HCT116 (cell line): ENCODE measurements at regions not wholly inside any gene's neighbourhood (a gene's known extent, or its start where the extent isn't known, plus 50 kb on each side); places are given as distances from the start of the nearest gene placed in this dataset.

Experiments used
- ATAC-seq: fragments of 200-7000 bp; cut with Tn5 transposase; 2 replicates; pipeline ENCODE4 v1.9.1; 2020; ENCODE audit warnings: mild to moderate bottlenecking, moderate library complexity
- BruUV-seq: library from RNA; stranded (reverse); fragments of 400-500 nt; replicated peaks from 2 replicates; lab custom pipeline; 2021; lab: Mats Ljungman, UMichigan
- CTCF ChIA-PET: fragments of 300-600 bp; sonication (Branson Sonifier 250); formaldehyde crosslinking; loops from one replicate; lab custom pipeline; 2021; ENCODE audit warnings: antibody characterized with exemption; lab: Charles Lee
- POLR2A ChIA-PET: fragments of 300-600, 350-600 bp; sonication (Branson Sonifier 250); formaldehyde crosslinking; loops from one replicate; lab custom pipeline; 2021; ENCODE audit warnings: antibody characterized with exemption; lab: Charles Lee
- RAD21 ChIA-PET, 2 experiments: fragments of 300-600 bp; sonication (Branson Sonifier 250); formaldehyde crosslinking; loops; one replicate each; lab custom pipeline; 2023; ENCODE audit warnings: low total read pairs in 2 of 2; ENCODE audit not compliant: uncharacterized antibody in 2 of 2, unreplicated experiment in 2 of 2, low non-redundant PET in 1 of 2; lab: Charles Lee
- DNase-seq: peaks from one replicate; pipeline ENCODE4 v3.0.0-alpha.2; 2010; ENCODE audit warnings: low read depth, low spot score
- H2AFZ ChIP-seq: fragments of 200-600 bp; shearing (Covaris generic), sonication (generic); 2 replicates; pipeline ENCODE4 v1.6.1; 2017; ENCODE audit warnings: low read depth, mixed run types, mixed read lengths, antibody characterized with exemption, low read length; ENCODE audit not compliant: poor library complexity, severe bottlenecking
- H3K27ac ChIP-seq: 2 replicates; pipeline ENCODE4 v1.5.1; 2012; ENCODE audit warnings: low read depth, low read length
- H3K27me3 ChIP-seq: fragments of 200-600 bp; sonication (generic); 2 replicates; pipeline ENCODE4 v1.6.1; 2016; ENCODE audit warnings: mixed run types, low read length, mixed read lengths; ENCODE audit not compliant: insufficient read depth
- H3K36me3 ChIP-seq, 2 experiments: fragments of 200-500 bp in 1 of 2; fragments of 200-600 bp in 1 of 2; sonication (Bioruptor generic) in 1 of 2; sonication (generic) in 1 of 2; 2 replicates each; pipeline versions ENCODE4 v1.5.1 to v1.6.1; 2014 to 2016; ENCODE audit warnings: low read length in 2 of 2, inconsistent platforms in 1 of 2, mixed read lengths in 1 of 2, mixed run types in 1 of 2; ENCODE audit not compliant: insufficient read depth in 2 of 2, control insufficient read depth in 1 of 2
- H3K4me1 ChIP-seq, 2 experiments: fragments of 200-600 bp in 1 of 2; sonication (generic) in 1 of 2; 2 replicates each; pipeline versions ENCODE4 v1.5.1 to v1.6.1; 2012 to 2017; ENCODE audit warnings: low read length in 2 of 2, inconsistent platforms in 1 of 2, mild to moderate bottlenecking in 1 of 2, mixed read lengths in 1 of 2, mixed run types in 1 of 2, moderate library complexity in 1 of 2; ENCODE audit not compliant: insufficient read depth in 2 of 2, control insufficient read depth in 1 of 2
- H3K4me2 ChIP-seq: fragments of 200-600 bp; sonication (generic); 2 replicates; pipeline ENCODE4 v1.6.1; 2017; ENCODE audit warnings: mixed run types, low read length, mixed read lengths
- H3K4me3 ChIP-seq, 2 experiments: fragments of 200-600 bp in 1 of 2; sonication (generic) in 1 of 2; replicated peaks in 1 of 2; 2 replicates each; pipeline ENCODE4 v1.5.1; 2011 to 2016; ENCODE audit warnings: low read length in 2 of 2, control low read depth in 1 of 2, low read depth in 1 of 2, mild to moderate bottlenecking in 1 of 2, mixed read lengths in 1 of 2, mixed run types in 1 of 2
- H3K79me2 ChIP-seq: fragments of 200-600 bp; sonication (generic); 2 replicates; pipeline ENCODE4 v1.6.1; 2017; ENCODE audit warnings: mild to moderate bottlenecking, mixed run types, low read length, moderate library complexity, mixed read lengths; ENCODE audit not compliant: insufficient read depth
- H3K9ac ChIP-seq: fragments of 200-600 bp; sonication (generic); 2 replicates; pipeline ENCODE4 v1.6.1; 2016; ENCODE audit warnings: low read length, mixed read lengths
- H3K9me2 ChIP-seq: fragments of 200-600 bp; sonication (generic), shearing (Covaris generic); 2 replicates; pipeline ENCODE4 v1.6.1; 2017; ENCODE audit warnings: mixed run types, mild to moderate bottlenecking, moderate library complexity; ENCODE audit not compliant: insufficient read depth
- H3K9me3 ChIP-seq, 2 experiments: fragments of 200-500 bp in 1 of 2; fragments of 200-600 bp in 1 of 2; sonication (Bioruptor generic) in 1 of 2; sonication (generic) in 1 of 2; 2 replicates each; pipeline ENCODE4 v1.6.1; 2014 to 2017; ENCODE audit warnings: low read length in 2 of 2, mixed read lengths in 2 of 2, inconsistent platforms in 1 of 2, low read depth in 1 of 2, mild to moderate bottlenecking in 1 of 2, mixed run types in 1 of 2, moderate library complexity in 1 of 2; ENCODE audit not compliant: control insufficient read depth in 1 of 2, insufficient read depth in 1 of 2
- H4K20me1 ChIP-seq: fragments of 200-600 bp; sonication (generic), shearing (Covaris generic); 2 replicates; pipeline ENCODE4 v1.6.1; 2017; ENCODE audit warnings: mixed run types, mild to moderate bottlenecking, moderate library complexity; ENCODE audit not compliant: insufficient read depth
- EGR1 ChIP-seq: IDR thresholded peaks from 2 replicates; pipeline ENCODE4 v1.6.1; 2012; ENCODE audit warnings: low read depth
- EZH2 ChIP-seq: fragments of 200-600 bp; sonication (generic); IDR thresholded peaks from 2 replicates; pipeline ENCODE4 v1.6.1; 2017; ENCODE audit warnings: antibody characterized with exemption, mixed run types
- FOSL1 ChIP-seq: IDR thresholded peaks from 2 replicates; pipeline ENCODE4 v1.6.1; 2012; ENCODE audit warnings: low read depth
- JUND ChIP-seq: IDR thresholded peaks from 2 replicates; pipeline ENCODE4 v1.6.1; 2012
- POLR2A ChIP-seq: IDR thresholded peaks from 2 replicates; pipeline ENCODE4 v1.7.0; 2011; ENCODE audit warnings: borderline replicate concordance; ENCODE audit not compliant: insufficient read depth, insufficient read length; ENCODE audit errors: extremely low read depth
- POLR2AphosphoS5 ChIP-seq: IDR thresholded peaks from 2 replicates; pipeline ENCODE4 v1.6.1; 2011; ENCODE audit warnings: mild to moderate bottlenecking, low read depth, low read length, moderate library complexity
- RAD21 ChIP-seq: IDR thresholded peaks from 2 replicates; pipeline ENCODE4 v1.6.1; 2012; ENCODE audit warnings: low read depth, mild to moderate bottlenecking
- SIN3A ChIP-seq: IDR thresholded peaks from 2 replicates; pipeline ENCODE4 v1.6.1; 2012; ENCODE audit warnings: low read depth
- SP1 ChIP-seq: IDR thresholded peaks from 2 replicates; pipeline ENCODE4 v1.6.1; 2012; ENCODE audit warnings: low read depth
- SRF ChIP-seq: IDR thresholded peaks from 2 replicates; pipeline ENCODE4 v1.6.1; 2012; ENCODE audit warnings: low read depth
- TCF7L2 ChIP-seq: IDR thresholded peaks from 2 replicates; pipeline ENCODE4 v1.7.0; 2011; ENCODE audit warnings: borderline replicate concordance, inconsistent platforms; ENCODE audit not compliant: insufficient read depth, insufficient read length; ENCODE audit errors: extremely low read depth
- YY1 ChIP-seq: IDR thresholded peaks from 2 replicates; pipeline ENCODE4 v1.6.1; 2011; ENCODE audit warnings: low read length, low read depth, moderate library complexity, mild to moderate bottlenecking; ENCODE audit not compliant: insufficient replicate concordance; ENCODE audit errors: extremely low read depth
- ZFX ChIP-seq: fragments of 450-650 bp; IDR thresholded peaks from 2 replicates; pipeline ENCODE4 v1.6.1; 2017
- ZNF274 ChIP-seq: fragments of 200-500 bp; sonication (Bioruptor generic); IDR thresholded peaks from 2 replicates; pipeline ENCODE4 v1.6.1; 2014; ENCODE audit warnings: mild to moderate bottlenecking, low read depth, low read length, inconsistent platforms
- intact Hi-C: fragments of 100-400 bp; cut with micrococcal nuclease; formaldehyde crosslinking; loops from 2 replicates; pipeline ENCODE4 v1.10.0; 2022
- TF ChIP-seq, protein P1 (sequence below): IDR thresholded peaks from 2 replicates; pipeline ENCODE4 v1.6.1; 2012
- TF ChIP-seq, protein P2 (sequence below): IDR thresholded peaks from 2 replicates; pipeline ENCODE4 v1.6.1; 2012
- TF ChIP-seq, protein P3 (sequence below): IDR thresholded peaks from 2 replicates; pipeline ENCODE4 v1.6.1; 2012; ENCODE audit warnings: low read depth
- TF ChIP-seq, protein P4 (sequence below): IDR thresholded peaks from 2 replicates; pipeline ENCODE4 v1.6.1; 2011; ENCODE audit warnings: mild to moderate bottlenecking, low read length, moderate library complexity; ENCODE audit not compliant: insufficient replicate concordance; ENCODE audit errors: extremely low read depth

DNA sequence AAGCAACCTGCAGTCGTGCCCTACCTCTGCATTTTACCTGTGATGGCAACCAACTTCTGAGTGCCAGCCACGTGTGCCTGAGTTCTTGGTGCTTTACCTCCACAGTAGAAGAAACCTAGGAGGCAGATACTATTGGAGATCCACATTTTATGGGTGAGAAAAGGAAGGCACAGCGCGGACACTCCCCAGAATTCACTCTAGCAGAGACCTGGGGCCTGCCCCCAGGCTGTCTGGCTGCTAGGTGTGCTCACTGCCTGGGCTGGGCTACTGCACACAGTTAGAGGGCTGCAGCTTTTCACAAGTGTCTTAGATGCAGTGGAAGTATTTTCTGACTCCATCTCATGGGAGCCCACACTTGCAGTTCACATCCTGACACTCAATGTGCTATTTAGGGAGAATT, 598.8 kb upstream of the ADAMTS16 start:
- ChIA-PET RAD21 (no interaction called here), POLR2A (no interaction called here), CTCF (no interaction called here)
- Histone ChIP-seq H3K27ac (no peak overlapping the region), H3K4me2 (no peak overlapping the region), H4K20me1 (no peaks in the 10 kb centered on the region), H3K4me3 (no peak overlapping the region), H3K36me3 (no peaks in the 10 kb centered on the region), H3K4me1 (no peaks in the 10 kb centered on the region), H3K9me2 (no peaks in the 10 kb centered on the region), H3K79me2 (no peaks in the 10 kb centered on the region), H3K9ac (no peak overlapping the region), H3K27me3 (no peaks in the 10 kb centered on the region), H2AFZ (no peak overlapping the region), H3K9me3 (peaks cover 7 to 47% of the 10 kb centered on the region in 2 experiments; a peak in 2 of 4 replicates)
- no peak for ATAC-seq
- TF ChIP-seq, protein P1, sequence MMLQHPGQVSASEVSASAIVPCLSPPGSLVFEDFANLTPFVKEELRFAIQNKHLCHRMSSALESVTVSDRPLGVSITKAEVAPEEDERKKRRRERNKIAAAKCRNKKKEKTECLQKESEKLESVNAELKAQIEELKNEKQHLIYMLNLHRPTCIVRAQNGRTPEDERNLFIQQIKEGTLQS: no peak
- TF ChIP-seq ZNF274 (no peak), SRF (no peak), ZFX (no peak), RAD21 (no peak), FOSL1 (no peak), SIN3A (no peak), SP1 (no peak), JUND (no peak), EZH2 (no peak), EGR1 (no peak), POLR2AphosphoS5 (no peak), POLR2A (no peak), TCF7L2 (no peak), YY1 (no peak)
- TF ChIP-seq, protein P2, sequence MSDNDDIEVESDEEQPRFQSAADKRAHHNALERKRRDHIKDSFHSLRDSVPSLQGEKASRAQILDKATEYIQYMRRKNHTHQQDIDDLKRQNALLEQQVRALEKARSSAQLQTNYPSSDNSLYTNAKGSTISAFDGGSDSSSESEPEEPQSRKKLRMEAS: no peak
- TF ChIP-seq, protein P3, sequence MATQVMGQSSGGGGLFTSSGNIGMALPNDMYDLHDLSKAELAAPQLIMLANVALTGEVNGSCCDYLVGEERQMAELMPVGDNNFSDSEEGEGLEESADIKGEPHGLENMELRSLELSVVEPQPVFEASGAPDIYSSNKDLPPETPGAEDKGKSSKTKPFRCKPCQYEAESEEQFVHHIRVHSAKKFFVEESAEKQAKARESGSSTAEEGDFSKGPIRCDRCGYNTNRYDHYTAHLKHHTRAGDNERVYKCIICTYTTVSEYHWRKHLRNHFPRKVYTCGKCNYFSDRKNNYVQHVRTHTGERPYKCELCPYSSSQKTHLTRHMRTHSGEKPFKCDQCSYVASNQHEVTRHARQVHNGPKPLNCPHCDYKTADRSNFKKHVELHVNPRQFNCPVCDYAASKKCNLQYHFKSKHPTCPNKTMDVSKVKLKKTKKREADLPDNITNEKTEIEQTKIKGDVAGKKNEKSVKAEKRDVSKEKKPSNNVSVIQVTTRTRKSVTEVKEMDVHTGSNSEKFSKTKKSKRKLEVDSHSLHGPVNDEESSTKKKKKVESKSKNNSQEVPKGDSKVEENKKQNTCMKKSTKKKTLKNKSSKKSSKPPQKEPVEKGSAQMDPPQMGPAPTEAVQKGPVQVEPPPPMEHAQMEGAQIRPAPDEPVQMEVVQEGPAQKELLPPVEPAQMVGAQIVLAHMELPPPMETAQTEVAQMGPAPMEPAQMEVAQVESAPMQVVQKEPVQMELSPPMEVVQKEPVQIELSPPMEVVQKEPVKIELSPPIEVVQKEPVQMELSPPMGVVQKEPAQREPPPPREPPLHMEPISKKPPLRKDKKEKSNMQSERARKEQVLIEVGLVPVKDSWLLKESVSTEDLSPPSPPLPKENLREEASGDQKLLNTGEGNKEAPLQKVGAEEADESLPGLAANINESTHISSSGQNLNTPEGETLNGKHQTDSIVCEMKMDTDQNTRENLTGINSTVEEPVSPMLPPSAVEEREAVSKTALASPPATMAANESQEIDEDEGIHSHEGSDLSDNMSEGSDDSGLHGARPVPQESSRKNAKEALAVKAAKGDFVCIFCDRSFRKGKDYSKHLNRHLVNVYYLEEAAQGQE: no peak
- TF ChIP-seq, protein P4, sequence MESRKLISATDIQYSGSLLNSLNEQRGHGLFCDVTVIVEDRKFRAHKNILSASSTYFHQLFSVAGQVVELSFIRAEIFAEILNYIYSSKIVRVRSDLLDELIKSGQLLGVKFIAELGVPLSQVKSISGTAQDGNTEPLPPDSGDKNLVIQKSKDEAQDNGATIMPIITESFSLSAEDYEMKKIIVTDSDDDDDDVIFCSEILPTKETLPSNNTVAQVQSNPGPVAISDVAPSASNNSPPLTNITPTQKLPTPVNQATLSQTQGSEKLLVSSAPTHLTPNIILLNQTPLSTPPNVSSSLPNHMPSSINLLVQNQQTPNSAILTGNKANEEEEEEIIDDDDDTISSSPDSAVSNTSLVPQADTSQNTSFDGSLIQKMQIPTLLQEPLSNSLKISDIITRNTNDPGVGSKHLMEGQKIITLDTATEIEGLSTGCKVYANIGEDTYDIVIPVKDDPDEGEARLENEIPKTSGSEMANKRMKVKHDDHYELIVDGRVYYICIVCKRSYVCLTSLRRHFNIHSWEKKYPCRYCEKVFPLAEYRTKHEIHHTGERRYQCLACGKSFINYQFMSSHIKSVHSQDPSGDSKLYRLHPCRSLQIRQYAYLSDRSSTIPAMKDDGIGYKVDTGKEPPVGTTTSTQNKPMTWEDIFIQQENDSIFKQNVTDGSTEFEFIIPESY: no peak
- BruUV-seq: no TSS peak
- no peak for DNase-seq
- intact Hi-C loops: no loop called here
